CD4-positive, alpha-beta memory T cell (primary cell): ENCODE measurements at regions not wholly inside any gene's neighbourhood (a gene's known extent, or its start where the extent isn't known, plus 50 kb on each side); places are given as distances from the start of the nearest gene placed in this dataset.
"Not testable (repeated sequence)": the region's sequence is repeated elsewhere in the genome, so short reads cannot be mapped to it uniquely, and the experiment has no call there.

Experiments used
- CTCF ChIA-PET: fragments of 350-600 bp; sonication (Branson Sonifier 250); formaldehyde crosslinking; loops from one replicate; lab custom pipeline; 2021; ENCODE audit warnings: inconsistent platforms; ENCODE audit not compliant: partially characterized antibody; lab: Charles Lee
- POLR2A ChIA-PET: fragments of 350-600 bp; sonication (Branson Sonifier 250); formaldehyde crosslinking; loops from one replicate; lab custom pipeline; 2021; ENCODE audit not compliant: partially characterized antibody; lab: Charles Lee
- DNase-seq, 5 donors: peaks; one replicate each; pipeline versions ENCODE4 v3.0.0 to v3.0.0-alpha.2; 2020 to 2022; ENCODE audit warnings: mixed read lengths in 1 of 5
- H3K27ac ChIP-seq: one replicate; pipeline ENCODE4 v1.7.0; 2013; ENCODE audit warnings: low read depth, low read length
- H3K27me3 ChIP-seq: 2 replicates; pipeline ENCODE4 v1.7.0; 2013; ENCODE audit warnings: mild to moderate bottlenecking, low read length, moderate library complexity; ENCODE audit not compliant: insufficient read depth
- H3K36me3 ChIP-seq: 2 replicates; pipeline ENCODE4 v1.7.0; 2013; ENCODE audit warnings: mild to moderate bottlenecking, low read length, moderate library complexity; ENCODE audit not compliant: insufficient read depth
- H3K4me1 ChIP-seq: 2 replicates; pipeline ENCODE4 v1.7.0; 2013; ENCODE audit warnings: mild to moderate bottlenecking, low read length, moderate library complexity; ENCODE audit not compliant: insufficient read depth
- H3K4me3 ChIP-seq, 2 donors: one replicate each; pipeline ENCODE4 v1.7.0; 2013; ENCODE audit warnings: low read length in 2 of 2, mild to moderate bottlenecking in 1 of 2
- H3K9me3 ChIP-seq, 2 donors: one replicate each; pipeline ENCODE4 v1.7.0; 2013; ENCODE audit warnings: low read length in 2 of 2, control low read depth in 1 of 2; ENCODE audit not compliant: control insufficient read depth in 1 of 2
- H3K27ac Mint-ChIP-seq, 7 donors: one replicate each; pipeline ENCODE4 v1.8.0; 2020 to 2021; ENCODE audit warnings: mixed read lengths in 7 of 7, mild to moderate bottlenecking in 6 of 7, inconsistent platforms in 3 of 7, moderate library complexity in 3 of 7
- H3K27me3 Mint-ChIP-seq, 2 donors: one replicate each; pipeline ENCODE4 v1.8.0; 2020 to 2021; ENCODE audit warnings: mixed read lengths in 2 of 2
- H3K36me3 Mint-ChIP-seq, 2 donors: one replicate each; pipeline ENCODE4 v1.8.0; 2020 to 2021; ENCODE audit warnings: mixed read lengths in 2 of 2, inconsistent platforms in 1 of 2, mild to moderate bottlenecking in 1 of 2
- H3K4me1 Mint-ChIP-seq, 4 donors: one replicate each; pipeline ENCODE4 v1.8.0; 2020 to 2021; ENCODE audit warnings: mixed read lengths in 4 of 4, mild to moderate bottlenecking in 1 of 4
- H3K4me3 Mint-ChIP-seq, 8 donors: one replicate each; pipeline ENCODE4 v1.8.0; 2020 to 2021; ENCODE audit warnings: mixed read lengths in 8 of 8, mild to moderate bottlenecking in 7 of 8, moderate library complexity in 6 of 8, inconsistent platforms in 3 of 8
- H3K9me3 Mint-ChIP-seq, 8 donors: one replicate each; pipeline ENCODE4 v1.8.0; 2020 to 2021; ENCODE audit warnings: mixed read lengths in 8 of 8, mild to moderate bottlenecking in 5 of 8, inconsistent platforms in 3 of 8, moderate library complexity in 1 of 8
- intact Hi-C: fragments of 100-400 bp; cut with micrococcal nuclease; formaldehyde crosslinking; loops from one replicate; pipeline ENCODE4 v1.15.1; 2023

DNA sequence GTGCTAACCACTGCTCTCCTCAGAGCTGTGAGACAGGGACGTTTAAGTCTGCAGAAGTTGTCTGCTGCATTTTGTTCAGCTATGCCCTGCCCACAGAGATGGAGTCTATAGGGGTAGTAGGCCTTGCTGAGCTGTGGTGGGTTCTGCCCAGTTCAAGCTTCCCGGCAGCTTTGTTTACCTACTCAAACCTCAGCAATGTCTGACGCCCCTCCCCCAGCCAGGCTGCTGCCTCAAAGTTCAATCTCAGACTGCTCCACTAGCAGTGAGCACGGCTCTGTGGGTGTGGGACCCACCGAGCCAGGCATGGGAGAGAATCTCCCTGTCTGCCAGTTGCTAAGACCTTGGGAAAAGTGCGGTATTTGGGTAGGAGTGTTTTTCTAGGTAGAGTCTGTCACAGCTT, 387.8 kb upstream of the SLC39A10 start:
- no peak overlapping the region for H3K27ac ChIP-seq
- Mint-ChIP-seq H3K4me1 (no peaks in the 10 kb centered on the region), H3K9me3 (peaks cover 0 to 10% (median 2%) of the 10 kb centered on the region in 8 donors), H3K36me3 (no peaks in the 10 kb centered on the region), H3K4me3 (no peak overlapping the region), H3K27ac (no peak overlapping the region), H3K27me3 (peaks cover 4 to 11% of the 10 kb centered on the region in 2 donors)
- H3K9me3 ChIP-seq: no peaks in the 10 kb centered on the region
- intact Hi-C loops: no loop called here
- ChIA-PET CTCF (no interaction called here), POLR2A (no interaction called here)
- no peak for DNase-seq
- H3K4me3 ChIP-seq: no peak overlapping the region
- no peaks in the 10 kb centered on the region for H3K4me1 ChIP-seq
- H3K36me3 ChIP-seq: no peaks in the 10 kb centered on the region
- H3K27me3 ChIP-seq: no peaks in the 10 kb centered on the region

DNA sequence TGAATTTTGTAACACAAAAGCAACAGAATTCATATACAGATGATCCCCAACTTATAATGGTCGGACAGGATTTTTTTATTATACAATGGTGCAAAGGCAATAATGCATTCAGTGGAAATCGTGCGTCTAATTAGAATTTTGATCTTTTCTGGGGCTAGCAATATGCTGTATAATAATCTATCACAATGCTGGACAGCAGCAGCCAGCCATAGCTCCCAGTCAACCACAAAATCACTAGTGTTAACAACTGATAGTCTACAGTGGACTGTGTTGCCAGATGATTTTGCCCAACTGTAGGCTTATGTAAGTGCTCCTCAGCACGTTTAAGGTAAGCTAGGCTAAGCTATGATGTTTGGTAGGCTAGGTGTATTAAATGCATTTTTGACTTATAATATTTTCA, 399.0 kb upstream of the SLC39A10 start:
- H3K27ac ChIP-seq: no peak overlapping the region
- ChIA-PET POLR2A (no interaction called here), CTCF (no interaction called here)
- no peaks in the 10 kb centered on the region for H3K36me3 ChIP-seq
- intact Hi-C loops: no loop called here
- H3K27me3 Mint-ChIP-seq: peaks cover 1% of the 10 kb centered on the region in 2 donors
- peaks cover 2 to 13% (median 7%) of the 10 kb centered on the region in 8 donors for H3K9me3 Mint-ChIP-seq
- H3K4me3 Mint-ChIP-seq: no peak overlapping the region
- DNase-seq: no peak
- H3K4me1 Mint-ChIP-seq: no peaks in the 10 kb centered on the region
- peaks cover 0 to 2% of the 10 kb centered on the region in 2 donors for H3K36me3 Mint-ChIP-seq
- no peak overlapping the region for H3K4me3 ChIP-seq
- no peaks in the 10 kb centered on the region for H3K4me1 ChIP-seq
- H3K9me3 ChIP-seq: no peaks in the 10 kb centered on the region
- H3K27me3 ChIP-seq: no peaks in the 10 kb centered on the region
- H3K27ac Mint-ChIP-seq: no peak overlapping the region

DNA sequence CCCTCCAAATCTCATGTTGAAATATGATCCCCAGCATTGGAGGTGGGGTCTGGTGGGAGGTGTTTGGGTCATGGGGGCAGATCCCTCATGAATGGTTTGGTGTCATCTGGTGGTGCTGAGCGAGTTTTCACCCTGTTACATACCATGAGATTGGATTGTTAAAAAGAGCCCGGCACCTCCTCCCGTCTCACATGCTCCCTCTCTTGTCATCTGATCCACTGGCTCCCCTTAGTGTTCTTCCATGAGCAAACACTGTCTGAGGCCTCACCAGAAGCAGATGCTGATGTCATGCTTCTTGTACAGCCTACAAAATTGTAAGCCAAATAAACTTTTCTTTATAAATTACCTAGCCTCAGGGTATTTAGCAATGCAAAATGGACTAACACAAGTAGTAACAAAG, 405.0 kb upstream of the SLC39A10 start:
- intact Hi-C loops: no loop called here
- Mint-ChIP-seq H3K4me1 (no peaks in the 10 kb centered on the region), H3K4me3 (no peak overlapping the region), H3K27me3 (peaks cover 0 to 1% of the 10 kb centered on the region in 2 donors), H3K27ac (no peak overlapping the region), H3K36me3 (peaks cover 0 to 2% of the 10 kb centered on the region in 2 donors), H3K9me3 (peaks cover 4 to 18% (median 10%) of the 10 kb centered on the region in 8 donors)
- ChIA-PET POLR2A (no interaction called here), CTCF (no interaction called here)
- Histone ChIP-seq H3K4me1 (no peaks in the 10 kb centered on the region), H3K9me3 (peaks cover 0 to 4% of the 10 kb centered on the region in 2 donors), H3K36me3 (no peaks in the 10 kb centered on the region), H3K4me3 (no peak overlapping the region), H3K27me3 (no peaks in the 10 kb centered on the region), H3K27ac (no peak overlapping the region)
- no peak for DNase-seq

- Mint-ChIP-seq H3K36me3 (peaks cover 0 to 2% of the 10 kb centered on the region in 2 donors), H3K27me3 (peaks cover 0 to 1% of the 10 kb centered on the region in 2 donors), H3K9me3 (peaks cover 5 to 25% (median 11%) of the 10 kb centered on the region in 8 donors), H3K4me3 (no peak overlapping the region), H3K4me1 (no peaks in the 10 kb centered on the region), H3K27ac (no peak overlapping the region)
- no peaks in the 10 kb centered on the region for H3K36me3 ChIP-seq
- no peaks in the 10 kb centered on the region for H3K27me3 ChIP-seq
- peaks cover 0 to 4% of the 10 kb centered on the region in 2 donors for H3K9me3 ChIP-seq
- CTCF ChIA-PET: no interaction called here
- no peak overlapping the region for H3K4me3 ChIP-seq
- no peak for DNase-seq
- H3K27ac ChIP-seq: no peak overlapping the region
- H3K4me1 ChIP-seq: no peaks in the 10 kb centered on the region
- POLR2A ChIA-PET: no interaction called here
- intact Hi-C loops: no loop called here
Measured at GRCh38 chr2:195251214-195251613, 405.8 kb upstream of the SLC39A10 start.

DNA sequence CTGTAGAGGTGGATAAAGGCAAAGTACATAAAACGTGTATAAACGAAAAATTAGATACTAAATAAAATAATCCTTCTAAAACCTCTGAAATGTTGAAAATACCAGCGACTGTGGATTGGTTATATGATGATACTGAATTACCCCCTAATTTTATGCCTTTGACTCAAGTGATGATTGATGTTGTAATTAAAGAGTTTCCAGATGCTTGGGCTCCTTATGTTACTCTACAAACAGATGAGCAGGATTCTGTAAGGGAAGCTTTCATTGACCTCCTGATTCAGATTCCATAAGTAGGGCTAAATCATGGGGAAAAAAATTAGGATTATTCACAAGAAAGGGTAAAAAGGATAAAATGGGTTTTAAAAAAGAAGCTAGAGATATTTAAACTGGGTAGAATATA, 418.2 kb upstream of the SLC39A10 start:
- ChIA-PET CTCF (no interaction called here), POLR2A (no interaction called here)
- Histone ChIP-seq H3K9me3 (no peaks in the 10 kb centered on the region), H3K4me1 (no peaks in the 10 kb centered on the region), H3K27ac (no peak overlapping the region), H3K36me3 (no peaks in the 10 kb centered on the region), H3K4me3 (no peak overlapping the region), H3K27me3 (no peaks in the 10 kb centered on the region)
- intact Hi-C loops: no loop called here
- Mint-ChIP-seq H3K4me3 (no peak overlapping the region), H3K27ac (no peak overlapping the region), H3K9me3 (peaks cover 0 to 8% (median 1%) of the 10 kb centered on the region in 8 donors), H3K4me1 (no peaks in the 10 kb centered on the region), H3K36me3 (no peaks in the 10 kb centered on the region), H3K27me3 (peaks cover 1 to 2% of the 10 kb centered on the region in 2 donors)
- DNase-seq: no peak

- no peaks in the 10 kb centered on the region for H3K4me1 ChIP-seq
- Mint-ChIP-seq H3K27ac (no peak overlapping the region), H3K27me3 (peaks cover 1 to 2% of the 10 kb centered on the region in 2 donors), H3K36me3 (no peaks in the 10 kb centered on the region), H3K9me3 (peaks cover 0 to 6% (median 1%) of the 10 kb centered on the region in 8 donors), H3K4me1 (no peaks in the 10 kb centered on the region), H3K4me3 (no peak overlapping the region)
- no peak overlapping the region for H3K27ac ChIP-seq
- ChIA-PET CTCF (no interaction called here), POLR2A (no interaction called here)
- no peaks in the 10 kb centered on the region for H3K36me3 ChIP-seq
- no peaks in the 10 kb centered on the region for H3K9me3 ChIP-seq
- intact Hi-C loops: no loop called here
- H3K27me3 ChIP-seq: no peaks in the 10 kb centered on the region
- no peak for DNase-seq
- no peak overlapping the region for H3K4me3 ChIP-seq
Measured at GRCh38 chr2:195238379-195238778, 418.6 kb upstream of the SLC39A10 start.

DNA sequence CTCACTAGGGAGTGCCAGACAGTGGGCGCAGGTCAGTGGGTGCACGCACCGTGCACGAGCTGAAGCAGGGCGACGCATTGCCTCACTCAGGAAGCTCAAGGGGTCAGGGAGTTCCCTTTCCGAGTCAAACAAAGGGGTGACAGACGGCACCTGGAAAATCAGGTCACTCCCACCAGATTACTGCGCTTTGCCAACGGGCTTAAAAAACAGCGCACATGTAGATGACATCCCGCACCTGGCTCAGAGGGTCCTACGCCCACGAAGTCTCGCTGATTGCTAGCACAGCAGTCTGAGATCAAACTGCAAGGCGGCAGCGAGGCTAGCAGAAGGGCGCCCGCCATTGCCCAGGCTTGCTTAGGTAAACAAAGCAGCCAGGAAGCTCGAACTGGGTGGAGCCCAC, 428.5 kb upstream of the SLC39A10 start:
- H3K4me1 Mint-ChIP-seq, H3K36me3 ChIP-seq, H3K9me3 ChIP-seq, intact Hi-C loops, H3K4me3 Mint-ChIP-seq, H3K27me3 Mint-ChIP-seq, H3K27ac Mint-ChIP-seq, H3K27me3 ChIP-seq, DNase-seq, H3K27ac ChIP-seq, H3K36me3 Mint-ChIP-seq, CTCF ChIA-PET, POLR2A ChIA-PET, H3K4me3 ChIP-seq, H3K4me1 ChIP-seq: not testable (repeated sequence)
- H3K9me3 Mint-ChIP-seq: peaks cover 0 to 19% (median 12%) of the 10 kb centered on the region in 8 donors

DNA sequence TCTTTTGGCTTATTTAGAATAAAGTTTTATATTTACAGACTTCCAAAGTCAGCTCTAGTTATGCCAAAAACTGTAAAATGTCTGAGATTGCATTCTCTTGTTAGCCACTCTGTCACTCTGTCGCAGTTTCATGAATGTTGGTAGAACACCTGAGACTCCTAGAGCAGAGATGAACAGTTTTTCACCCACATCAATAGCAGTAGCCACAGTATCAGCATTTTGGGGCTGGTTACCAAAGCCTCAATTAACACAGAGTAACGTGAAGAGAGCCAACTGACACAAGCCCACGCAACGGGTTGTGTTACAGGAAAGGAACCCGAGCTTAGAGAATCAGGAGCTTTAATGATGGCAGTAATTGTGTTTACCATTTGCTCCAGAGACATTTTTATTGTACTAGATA, 443.0 kb upstream of the SLC39A10 start:
- POLR2A ChIA-PET: no interaction called here
- H3K4me3 Mint-ChIP-seq: no peak overlapping the region
- H3K4me1 ChIP-seq: no peaks in the 10 kb centered on the region
- H3K9me3 Mint-ChIP-seq: peaks cover 0 to 3% (median 0%) of the 10 kb centered on the region in 8 donors
- H3K36me3 Mint-ChIP-seq: no peaks in the 10 kb centered on the region
- no peak for DNase-seq
- H3K27ac ChIP-seq: no peak overlapping the region
- H3K36me3 ChIP-seq: no peaks in the 10 kb centered on the region
- CTCF ChIA-PET: no interaction called here
- intact Hi-C loops: no loop called here
- no peak overlapping the region for H3K4me3 ChIP-seq
- H3K27me3 ChIP-seq: no peaks in the 10 kb centered on the region
- H3K9me3 ChIP-seq: no peaks in the 10 kb centered on the region
- H3K27me3 Mint-ChIP-seq: peaks cover 5 to 7% of the 10 kb centered on the region in 2 donors
- H3K27ac Mint-ChIP-seq: peak overlapping the region in 1 of 7 donors; percentile 33
- no peaks in the 10 kb centered on the region for H3K4me1 Mint-ChIP-seq
